H9 (cell line): ENCODE measurements at regions not wholly inside any gene's neighbourhood (a gene's known extent, or its start where the extent isn't known, plus 50 kb on each side); places are given as distances from the start of the nearest gene placed in this dataset.

ENCODE experiments used
- DNase-seq: peaks from one replicate; pipeline ENCODE4 v3.0.0-alpha.2; 2017
- H2AFZ ChIP-seq: one replicate; pipeline ENCODE4 v1.6.1; 2013; ENCODE audit warnings: mild to moderate bottlenecking, low read length, control low read depth, moderate library complexity
- H2AK5ac ChIP-seq: 2 replicates; pipeline ENCODE4 v1.6.1; 2013; ENCODE audit warnings: low read length, control low read depth, mixed read lengths; ENCODE audit not compliant: insufficient read length
- H2BK120ac ChIP-seq: one replicate; pipeline ENCODE4 v1.6.1; 2013; ENCODE audit warnings: low read depth, mild to moderate bottlenecking, low read length, control low read depth, inconsistent platforms; ENCODE audit not compliant: poor library complexity, severe bottlenecking
- H2BK12ac ChIP-seq: 2 replicates; pipeline ENCODE4 v1.6.1; 2013; ENCODE audit warnings: low read length, control low read depth, mixed read lengths, low read depth; ENCODE audit not compliant: insufficient read length
- H2BK15ac ChIP-seq: 2 replicates; pipeline ENCODE4 v1.6.1; 2013; ENCODE audit warnings: low read depth, low read length, control low read depth
- H2BK20ac ChIP-seq: one replicate; pipeline ENCODE4 v1.6.1; 2013; ENCODE audit warnings: low read depth, mild to moderate bottlenecking, low read length, control low read depth, inconsistent platforms; ENCODE audit not compliant: poor library complexity, severe bottlenecking
- H2BK5ac ChIP-seq: 2 replicates; pipeline ENCODE4 v1.6.1; 2013; ENCODE audit warnings: low read length, control low read depth, mixed read lengths; ENCODE audit not compliant: insufficient read length
- H3K14ac ChIP-seq: 2 replicates; pipeline ENCODE4 v1.6.1; 2013; ENCODE audit warnings: low read length, control low read depth; ENCODE audit not compliant: insufficient read depth
- H3K18ac ChIP-seq: 2 replicates; pipeline ENCODE4 v1.6.1; 2013; ENCODE audit warnings: low read depth, mild to moderate bottlenecking, mixed read lengths, low read length, control low read depth; ENCODE audit not compliant: insufficient read length
- H3K23ac ChIP-seq: 2 replicates; pipeline ENCODE4 v1.6.1; 2013; ENCODE audit warnings: low read length, control low read depth, mixed read lengths, low read depth; ENCODE audit not compliant: insufficient read length
- H3K23me2 ChIP-seq: 2 replicates; pipeline ENCODE4 v1.6.1; 2013; ENCODE audit warnings: low read depth, mild to moderate bottlenecking, mixed read lengths, low read length, control low read depth; ENCODE audit not compliant: insufficient read length, poor library complexity, severe bottlenecking
- H3K27ac ChIP-seq: 2 replicates; pipeline ENCODE4 v1.5.1; 2013; ENCODE audit warnings: low read length, control low read depth, mixed read lengths, low read depth; ENCODE audit not compliant: insufficient read length
- H3K27me3 ChIP-seq: 2 replicates; pipeline ENCODE4 v1.6.1; 2013; ENCODE audit warnings: low read length, control low read depth, inconsistent platforms; ENCODE audit not compliant: insufficient read depth
- H3K4ac ChIP-seq: 2 replicates; pipeline ENCODE4 v1.6.1; 2013; ENCODE audit warnings: low read depth, mild to moderate bottlenecking, control low read depth, inconsistent platforms, low read length, moderate library complexity
- H3K4me1 ChIP-seq: 2 replicates; pipeline ENCODE4 v1.6.1; 2013; ENCODE audit warnings: low read length, control low read depth, inconsistent platforms; ENCODE audit not compliant: insufficient read depth
- H3K4me2 ChIP-seq: 2 replicates; pipeline ENCODE4 v1.6.1; 2013; ENCODE audit warnings: low read length, control low read depth, mixed read lengths; ENCODE audit not compliant: insufficient read length, insufficient read depth
- H3K56ac ChIP-seq: 2 replicates; pipeline ENCODE4 v1.6.1; 2013; ENCODE audit warnings: low read depth, mild to moderate bottlenecking, mixed read lengths, low read length, control low read depth; ENCODE audit not compliant: insufficient read length
- H3K79me1 ChIP-seq: 2 replicates; pipeline ENCODE4 v1.6.1; 2013; ENCODE audit warnings: low read depth, mild to moderate bottlenecking, moderate library complexity, low read length, control low read depth, inconsistent platforms; ENCODE audit not compliant: insufficient read depth, poor library complexity, severe bottlenecking
- H3K79me2 ChIP-seq: 2 replicates; pipeline ENCODE4 v1.6.1; 2013; ENCODE audit warnings: low read length, control low read depth, inconsistent platforms; ENCODE audit not compliant: insufficient read depth
- H3K9ac ChIP-seq: 2 replicates; pipeline ENCODE4 v1.6.1; 2013; ENCODE audit warnings: low read length, control low read depth, mixed read lengths; ENCODE audit not compliant: insufficient read length; ENCODE audit errors: extremely low read depth
- H3K9me3 ChIP-seq: one replicate; pipeline ENCODE4 v1.6.1; 2013; ENCODE audit warnings: low read depth, low read length, inconsistent platforms; ENCODE audit not compliant: control insufficient read depth
- H3T11ph ChIP-seq: one replicate; pipeline ENCODE4 v1.6.1; 2013; ENCODE audit warnings: mild to moderate bottlenecking, low read length, control low read depth, inconsistent platforms
- H4K20me1 ChIP-seq: one replicate; pipeline ENCODE4 v1.6.1; 2013; ENCODE audit not compliant: control insufficient read depth, insufficient read length, insufficient read depth
- H4K5ac ChIP-seq: 2 replicates; pipeline ENCODE4 v1.6.1; 2013; ENCODE audit warnings: low read depth, mild to moderate bottlenecking, mixed read lengths, low read length, control low read depth; ENCODE audit not compliant: insufficient read length
- H4K8ac ChIP-seq: replicated peaks from 2 replicates; pipeline ENCODE4 v1.6.1; 2013; ENCODE audit warnings: low read length, control low read depth, mixed read lengths, low read depth; ENCODE audit not compliant: insufficient read length
- H4K91ac ChIP-seq: 2 replicates; pipeline ENCODE4 v1.6.1; 2013; ENCODE audit warnings: low read depth, mild to moderate bottlenecking, moderate library complexity, mixed read lengths, low read length, control low read depth; ENCODE audit not compliant: insufficient read length
- H3K27ac Mint-ChIP-seq, 3 experiments: 2 replicates in 2 of 3; 3 replicates in 1 of 3; pipeline ENCODE4 v1.8.0; 2020 to 2021; ENCODE audit warnings: mixed read lengths in 3 of 3, mild to moderate bottlenecking in 1 of 3, moderate library complexity in 1 of 3
- H3K27me3 Mint-ChIP-seq: 2 replicates; pipeline ENCODE4 v1.8.0; 2021; ENCODE audit warnings: low read depth, mild to moderate bottlenecking, moderate library complexity, mixed read lengths
- H3K36me3 Mint-ChIP-seq, 3 experiments: 2 replicates in 2 of 3; 3 replicates in 1 of 3; pipeline ENCODE4 v1.8.0; 2020 to 2021; ENCODE audit warnings: low read depth in 3 of 3, mixed read lengths in 3 of 3; ENCODE audit not compliant: insufficient read depth in 1 of 3
- H3K4me1 Mint-ChIP-seq, 2 experiments: 2 replicates each; pipeline ENCODE4 v1.8.0; 2020; ENCODE audit warnings: mixed read lengths in 2 of 2
- H3K4me3 Mint-ChIP-seq, 2 experiments: 2 replicates in 1 of 2; 3 replicates in 1 of 2; pipeline ENCODE4 v1.8.0; 2020 to 2021; ENCODE audit warnings: mild to moderate bottlenecking in 2 of 2, mixed read lengths in 2 of 2, moderate library complexity in 1 of 2
- H3K9me3 Mint-ChIP-seq, 2 experiments: 2 replicates in 1 of 2; 3 replicates in 1 of 2; pipeline ENCODE4 v1.8.0; 2020; ENCODE audit warnings: mild to moderate bottlenecking in 2 of 2, mixed read lengths in 2 of 2, moderate library complexity in 1 of 2
- CTCF ChIP-seq: fragments of 200-600 bp; sonication (generic); conservative IDR thresholded peaks from 3 replicates; pipeline ENCODE4 v1.8.0; 2021; ENCODE audit warnings: antibody characterized with exemption, mild to moderate bottlenecking
- WGBS: extraction: QIAGEN DNeasy Blood & Tissue Kit; methylation state at CpG from one replicate; pipeline ENCODE4 v1.1.7; 2013; ENCODE audit warnings: missing lambda C conversion rate, low lambda C conversion rate, mixed read lengths; ENCODE audit not compliant: insufficient read length; ENCODE audit errors: extremely low coverage; 5-methylcytosine and 5-hydroxymethylcytosine counted together

GRCh38 chr3:117263745-117264144 is 554.2 kb downstream of the TUSC7 start:
- Mint-ChIP-seq H3K4me3 (no peak overlapping the region), H3K27ac (no peak overlapping the region), H3K4me1 (peaks cover 0 to 4% of the 10 kb centered on the region in 2 experiments; a peak in 1 of 4 replicates), H3K36me3 (no peaks in the 10 kb centered on the region), H3K9me3 (no peaks in the 10 kb centered on the region), H3K27me3 (no peaks in the 10 kb centered on the region)
- no peak for TF ChIP-seq CTCF
- Histone ChIP-seq H3K79me2 (no peaks in the 10 kb centered on the region), H4K5ac (no peak overlapping the region), H4K8ac (no peak overlapping the region), H3T11ph (no peak overlapping the region), H3K18ac (no peak overlapping the region), H2BK5ac (no peak overlapping the region), H4K20me1 (no peaks in the 10 kb centered on the region), H3K9me3 (no peaks in the 10 kb centered on the region), H2AK5ac (no peak overlapping the region), H3K4ac (no peak overlapping the region), H2AFZ (no peak overlapping the region), H3K56ac (no peak overlapping the region), H3K14ac (no peak overlapping the region), H4K91ac (no peak overlapping the region), H3K27me3 (no peaks in the 10 kb centered on the region), H2BK120ac (no peak overlapping the region), H2BK12ac (no peak overlapping the region), H3K27ac (no peak overlapping the region), H3K9ac (no peak overlapping the region), H2BK15ac (no peak overlapping the region), H3K23ac (no peak overlapping the region), H3K79me1 (no peaks in the 10 kb centered on the region), H3K4me1 (no peaks in the 10 kb centered on the region), H2BK20ac (no peak overlapping the region), H3K4me2 (no peak overlapping the region), H3K23me2 (no peaks in the 10 kb centered on the region)
- no peak for DNase-seq
- no CpG with 5 or more reads among the region's 1 CpG for WGBS
